ENCODE measurements at regions not wholly inside any gene's neighbourhood (a gene's known extent, or its start where the extent isn't known, plus 50 kb on each side); places are given as distances from the start of the nearest gene placed in this dataset.

GRCh38 chr9:129340427-129341170 lies 162.5 kb upstream of the IER5L start:
- no peak for TF ChIP-seq CSDC2 (CRISPR knock-in tag; IDR thresholded peaks at IDR 0.05)
- TF ChIP-seq TOX (CRISPR knock-in tag; IDR thresholded peaks at IDR 0.05; ENCODE audit: borderline replicate concordance), result no peak
- TF ChIP-seq ZFP30 (CRISPR knock-in tag; IDR thresholded peaks at IDR 0.05), result no peak
- TF ChIP-seq TSHZ2 (CRISPR knock-in tag; IDR thresholded peaks at IDR 0.05), result no peak

All from SK-N-SH treated with all-trans-retinoic acid at 6 μM for 48 hours (cell line).